ENCODE measurements at regions not wholly inside any gene's neighbourhood (a gene's known extent, or its start where the extent isn't known, plus 50 kb on each side); places are given as distances from the start of the nearest gene placed in this dataset.
"Not testable (repeated sequence)": the region's sequence is repeated elsewhere in the genome, so short reads cannot be mapped to it uniquely, and the experiment has no call there.

DNA sequence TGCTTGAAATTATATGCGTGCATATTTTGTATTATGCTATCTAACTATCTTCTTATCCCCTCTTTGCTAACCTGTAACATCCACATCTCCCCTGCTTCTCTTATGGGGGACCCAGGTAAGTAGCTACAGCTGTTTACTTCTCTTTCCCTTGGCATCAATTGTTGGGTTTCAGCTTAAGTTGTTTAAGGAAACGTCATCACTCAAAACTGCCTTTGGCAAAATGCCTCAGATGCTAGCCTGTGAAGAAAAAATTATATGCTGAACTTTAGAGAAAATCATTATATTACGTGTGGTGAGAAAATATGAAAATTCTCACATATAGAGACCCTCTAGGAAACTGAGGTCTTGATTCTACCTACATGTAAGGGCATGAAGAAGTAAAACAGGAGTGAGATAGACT is 447.0 kb upstream of the NECTIN3 start:
- H3K27ac ChIP-seq: no peak overlapping the region

DNA sequence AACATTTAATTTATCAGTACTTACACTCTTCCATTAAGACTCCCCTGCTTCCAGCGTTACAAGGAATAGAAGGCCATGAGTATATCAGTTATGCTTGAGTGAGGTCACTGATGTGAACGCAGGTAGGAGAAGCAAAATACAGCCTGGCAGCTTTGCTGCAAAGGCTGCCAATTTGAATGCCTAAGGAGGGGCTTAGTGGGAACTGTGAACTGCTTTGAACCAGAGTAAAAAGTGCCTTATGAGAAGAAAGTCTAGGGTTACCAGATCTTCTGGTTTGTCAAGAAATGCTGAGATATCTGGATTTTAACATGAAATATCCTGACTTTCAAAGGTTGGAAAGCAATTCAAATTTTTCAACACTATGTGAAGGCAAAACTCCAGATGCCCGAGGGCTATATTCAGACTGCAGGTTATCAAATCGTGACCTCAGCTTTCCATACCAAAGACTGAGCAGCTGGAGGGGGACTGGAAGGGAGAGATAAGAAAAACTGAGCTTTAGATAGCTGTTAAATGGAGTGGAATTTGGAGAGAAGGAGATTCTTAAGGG is 446.3 kb upstream of the NECTIN3 start:
- DNase-seq (ENCODE audit: low read depth, low spot score): no peak
- no peak overlapping the region for H3K27ac ChIP-seq
- no peaks in the 10 kb centered on the region for H3K9me3 ChIP-seq (ENCODE audit: low read depth, low read length)
- H3K9ac ChIP-seq (ENCODE audit: insufficient read length): no peak overlapping the region
- H3K4me3 ChIP-seq: no peak overlapping the region
- TF ChIP-seq POLR2AphosphoS5 (IDR thresholded peaks at IDR 0.05; ENCODE audit: borderline replicate concordance, low read depth, low read length): no peak
- no peaks in the 10 kb centered on the region for H3K36me3 ChIP-seq (ENCODE audit: insufficient read depth, low read length)

More for the DNA sequence above, 447.0 kb upstream of the NECTIN3 start:
- TF ChIP-seq FOXP2 (optimal IDR thresholded peaks at IDR 0.05; ENCODE audit: control extremely low read depth, extremely low read length, insufficient read depth) (no peak), POLR2AphosphoS5 (IDR thresholded peaks at IDR 0.05; ENCODE audit: borderline replicate concordance, low read depth, low read length) (no peak), EZH2 (IDR thresholded peaks at IDR 0.05) (no peak)
- no peak overlapping the region for H3K4me3 ChIP-seq
- no peaks in the 10 kb centered on the region for H3K36me3 ChIP-seq (ENCODE audit: insufficient read depth, low read length)
- H3K9me3 ChIP-seq (ENCODE audit: low read depth, low read length): no peaks in the 10 kb centered on the region
- DNase-seq (ENCODE audit: low read depth, low spot score): no peak
- no peak overlapping the region for H3K9ac ChIP-seq (ENCODE audit: insufficient read length)

DNA sequence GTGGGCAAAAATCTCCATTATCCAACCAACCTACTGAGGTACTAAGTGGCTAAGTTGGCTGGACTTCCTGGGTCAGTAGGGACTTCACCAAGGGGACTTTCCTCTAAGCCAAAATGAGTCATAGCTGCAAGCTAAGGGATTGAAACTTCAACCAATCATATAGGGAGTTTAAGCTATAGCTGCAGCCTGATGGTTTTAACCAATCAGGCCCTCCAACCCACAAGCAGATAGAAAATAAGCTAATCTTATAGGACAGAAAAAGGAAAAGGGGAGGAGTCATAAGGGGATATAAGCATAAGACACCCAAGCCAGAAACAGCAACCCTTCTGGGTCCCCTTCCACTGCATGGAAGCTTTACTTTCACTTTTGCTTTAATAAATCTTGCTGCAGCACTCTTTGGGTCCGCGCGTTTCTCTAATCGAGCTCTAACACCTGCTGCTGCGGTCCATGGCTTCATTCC is 444.9 kb upstream of the NECTIN3 start:
- not testable (repeated sequence) for H3K4me3 ChIP-seq; H3K27ac ChIP-seq; DNase-seq (ENCODE audit: low read depth, low spot score); H3K9me3 ChIP-seq (ENCODE audit: low read depth, low read length); H3K9ac ChIP-seq (ENCODE audit: insufficient read length); H3K36me3 ChIP-seq (ENCODE audit: insufficient read depth, low read length)

DNA sequence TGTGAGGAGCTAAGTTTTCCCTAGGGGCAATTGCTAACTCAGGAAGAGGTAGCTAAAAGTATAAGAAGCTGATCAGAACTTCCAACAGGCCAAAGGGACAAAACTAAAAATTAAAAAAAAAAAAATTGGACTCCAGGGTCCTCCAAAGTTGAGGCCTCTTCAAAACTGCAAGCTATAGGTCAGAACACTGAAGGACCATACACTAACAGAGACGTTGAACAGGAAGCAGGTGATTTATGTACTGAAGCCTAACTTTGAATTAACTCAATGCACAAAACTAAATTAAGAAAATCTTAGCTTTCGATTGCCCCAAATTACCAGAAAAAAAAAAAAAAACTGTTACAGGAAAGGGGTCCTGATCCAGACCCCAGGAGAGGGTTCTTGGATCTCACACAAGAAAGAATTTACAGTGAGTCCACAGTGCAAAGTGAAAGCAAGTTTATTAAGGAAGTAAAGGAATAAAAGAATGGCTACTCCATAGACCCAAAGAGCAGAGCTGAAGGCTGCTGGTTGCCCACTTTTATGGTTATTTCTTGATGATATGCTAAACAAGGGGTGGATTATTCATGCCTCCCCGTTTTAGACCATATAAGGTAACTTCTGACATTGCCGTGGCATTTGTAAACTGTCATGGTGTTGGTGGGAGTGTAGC is 442.8 kb upstream of the NECTIN3 start:
- no peak for TF ChIP-seq EZH2 (IDR thresholded peaks at IDR 0.05)
- no peak for TF ChIP-seq FOXP2 (optimal IDR thresholded peaks at IDR 0.05; ENCODE audit: control extremely low read depth, extremely low read length, insufficient read depth)
- TF ChIP-seq POLR2AphosphoS5 (IDR thresholded peaks at IDR 0.05; ENCODE audit: borderline replicate concordance, low read depth, low read length): no peak
- H3K4me3 ChIP-seq: no peak overlapping the region
- H3K9ac ChIP-seq (ENCODE audit: insufficient read length): no peak overlapping the region
- H3K36me3 ChIP-seq (ENCODE audit: insufficient read depth, low read length): no peaks in the 10 kb centered on the region
- no peak overlapping the region for H3K27ac ChIP-seq
- no peak for DNase-seq (ENCODE audit: low read depth, low spot score)
- no peaks in the 10 kb centered on the region for H3K9me3 ChIP-seq (ENCODE audit: low read depth, low read length)

DNA sequence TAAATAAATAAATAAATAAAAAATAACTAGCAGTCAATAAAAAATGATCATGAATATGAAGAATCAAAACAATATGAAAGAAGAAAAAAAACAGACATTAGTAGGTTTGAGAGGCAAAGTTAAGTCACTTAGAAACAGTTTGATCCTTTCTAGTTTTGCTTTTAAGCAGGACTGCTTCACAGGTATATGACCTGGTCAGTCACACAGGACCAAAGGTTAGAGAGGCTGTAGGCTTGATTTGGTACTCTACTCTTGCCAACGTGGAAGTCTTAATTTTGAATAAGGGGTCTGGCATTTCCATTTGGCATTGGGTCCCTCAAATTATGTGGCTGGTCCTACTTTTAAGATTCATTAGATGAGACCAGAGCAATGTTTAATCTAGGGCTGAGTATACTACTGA is 441.7 kb upstream of the NECTIN3 start:
- Histone ChIP-seq H3K27ac (no peak overlapping the region), H3K9ac (ENCODE audit: insufficient read length) (no peak overlapping the region), H3K36me3 (ENCODE audit: insufficient read depth, low read length) (no peaks in the 10 kb centered on the region), H3K4me3 (no peak overlapping the region), H3K9me3 (ENCODE audit: low read depth, low read length) (no peaks in the 10 kb centered on the region)
- no peak for DNase-seq (ENCODE audit: low read depth, low spot score)
- TF ChIP-seq EZH2 (IDR thresholded peaks at IDR 0.05) (no peak), FOXP2 (optimal IDR thresholded peaks at IDR 0.05; ENCODE audit: control extremely low read depth, extremely low read length, insufficient read depth) (no peak), POLR2AphosphoS5 (IDR thresholded peaks at IDR 0.05; ENCODE audit: borderline replicate concordance, low read depth, low read length) (no peak)

DNA sequence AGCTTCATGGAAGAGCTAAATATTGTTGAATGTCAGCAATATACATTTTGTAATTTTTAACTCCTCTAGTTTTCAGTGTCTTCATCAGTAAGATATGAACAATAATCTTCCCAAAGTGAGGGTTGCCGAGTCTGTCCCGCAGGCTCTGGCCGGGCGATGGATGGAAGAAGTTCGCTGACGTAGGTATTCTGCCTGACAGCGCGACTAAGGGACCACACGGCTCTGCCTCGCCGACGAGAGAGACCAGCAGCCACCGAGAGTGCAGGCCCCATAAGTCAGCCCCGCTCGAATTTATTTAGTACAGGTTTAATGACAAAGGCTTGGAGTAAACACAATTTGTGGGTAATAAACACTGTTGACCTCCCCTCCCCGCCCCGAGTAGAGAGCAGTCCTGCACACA is 427.4 kb upstream of the NECTIN3 start:
- Histone ChIP-seq H3K9me3 (ENCODE audit: low read depth, low read length) (no peaks in the 10 kb centered on the region), H3K27ac (no peak overlapping the region), H3K9ac (ENCODE audit: insufficient read length) (no peak overlapping the region), H3K4me3 (no peak overlapping the region), H3K36me3 (ENCODE audit: insufficient read depth, low read length) (no peaks in the 10 kb centered on the region)
- TF ChIP-seq POLR2AphosphoS5 (IDR thresholded peaks at IDR 0.05; ENCODE audit: borderline replicate concordance, low read depth, low read length) (no peak), FOXP2 (optimal IDR thresholded peaks at IDR 0.05; ENCODE audit: control extremely low read depth, extremely low read length, insufficient read depth) (no peak), EZH2 (IDR thresholded peaks at IDR 0.05) (no peak)
- DNase-seq (ENCODE audit: low read depth, low spot score): no peak

DNA sequence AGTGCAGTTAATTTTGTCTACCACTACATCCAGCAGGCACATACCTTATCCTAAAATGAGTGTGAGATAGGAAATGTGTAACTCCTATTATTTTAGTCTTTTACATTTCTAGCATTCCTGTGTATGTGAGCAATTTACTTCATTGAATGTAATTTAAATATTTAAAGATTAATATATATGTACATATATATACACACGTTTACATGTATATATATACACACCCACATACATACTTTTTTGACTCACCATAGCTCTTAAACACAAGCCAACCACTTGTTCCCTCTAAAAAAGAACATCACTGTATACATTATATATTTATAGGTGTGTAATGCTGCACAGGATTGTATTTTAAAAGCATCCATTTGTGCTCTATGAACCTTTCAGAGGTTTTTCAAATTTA is 425.6 kb upstream of the NECTIN3 start:
- TF ChIP-seq POLR2AphosphoS5 (IDR thresholded peaks at IDR 0.05; ENCODE audit: borderline replicate concordance, low read depth, low read length): no peak
- TF ChIP-seq EZH2 (IDR thresholded peaks at IDR 0.05): no peak
- no peak for TF ChIP-seq FOXP2 (optimal IDR thresholded peaks at IDR 0.05; ENCODE audit: control extremely low read depth, extremely low read length, insufficient read depth)
- H3K27ac ChIP-seq: no peak overlapping the region
- H3K36me3 ChIP-seq (ENCODE audit: insufficient read depth, low read length): no peaks in the 10 kb centered on the region
- no peak overlapping the region for H3K9ac ChIP-seq (ENCODE audit: insufficient read length)
- no peak for DNase-seq (ENCODE audit: low read depth, low spot score)
- no peaks in the 10 kb centered on the region for H3K9me3 ChIP-seq (ENCODE audit: low read depth, low read length)
- no peak overlapping the region for H3K4me3 ChIP-seq

DNA sequence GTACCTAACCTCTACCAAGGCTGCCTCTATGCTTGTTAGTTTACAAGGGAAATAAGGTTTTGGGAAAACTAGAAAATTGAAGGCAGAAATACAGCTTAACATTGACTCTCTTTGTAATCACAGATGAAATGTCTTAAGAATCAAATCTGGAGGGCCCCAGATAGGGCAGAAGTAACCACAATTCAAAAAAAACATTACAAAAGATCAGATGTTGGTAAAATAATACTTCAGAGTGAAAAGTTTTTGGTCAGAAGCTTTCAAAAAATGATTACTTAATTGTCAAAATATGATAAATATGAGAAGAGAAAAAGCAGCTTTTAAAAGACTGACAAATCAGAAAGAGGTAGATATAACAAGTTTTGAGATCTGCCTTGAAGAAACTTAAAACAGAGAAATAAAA is 425.1 kb upstream of the NECTIN3 start:
- no peak for DNase-seq (ENCODE audit: low read depth, low spot score)
- Histone ChIP-seq H3K9ac (ENCODE audit: insufficient read length) (no peak overlapping the region), H3K4me3 (no peak overlapping the region), H3K27ac (no peak overlapping the region), H3K36me3 (ENCODE audit: insufficient read depth, low read length) (no peaks in the 10 kb centered on the region), H3K9me3 (ENCODE audit: low read depth, low read length) (no peaks in the 10 kb centered on the region)
- TF ChIP-seq EZH2 (IDR thresholded peaks at IDR 0.05) (no peak), POLR2AphosphoS5 (IDR thresholded peaks at IDR 0.05; ENCODE audit: borderline replicate concordance, low read depth, low read length) (no peak), FOXP2 (optimal IDR thresholded peaks at IDR 0.05; ENCODE audit: control extremely low read depth, extremely low read length, insufficient read depth) (no peak)

DNA sequence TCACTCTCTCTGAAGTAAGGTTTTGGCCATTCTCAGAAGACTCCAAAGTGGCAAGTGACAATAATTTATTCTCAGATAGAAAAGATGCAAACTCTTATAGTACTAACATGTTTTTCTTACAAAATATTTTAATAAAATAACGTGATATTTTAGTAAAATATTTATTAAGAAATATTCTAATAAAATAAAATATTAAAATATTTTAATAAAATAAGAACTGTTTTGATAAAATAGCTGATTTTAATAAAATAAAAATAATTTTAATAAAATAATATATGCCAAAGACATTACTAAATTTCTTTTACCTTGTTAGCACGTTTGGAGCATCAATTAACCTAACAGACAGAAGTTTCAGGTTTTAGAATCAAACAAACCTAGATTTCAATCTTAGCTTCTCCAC is 424.0 kb upstream of the NECTIN3 start:
- no peak for DNase-seq (ENCODE audit: low read depth, low spot score)
- Histone ChIP-seq H3K27ac (no peak overlapping the region), H3K9ac (ENCODE audit: insufficient read length) (no peak overlapping the region), H3K36me3 (ENCODE audit: insufficient read depth, low read length) (no peaks in the 10 kb centered on the region), H3K9me3 (ENCODE audit: low read depth, low read length) (no peaks in the 10 kb centered on the region), H3K4me3 (no peak overlapping the region)
- TF ChIP-seq FOXP2 (optimal IDR thresholded peaks at IDR 0.05; ENCODE audit: control extremely low read depth, extremely low read length, insufficient read depth) (no peak), POLR2AphosphoS5 (IDR thresholded peaks at IDR 0.05; ENCODE audit: borderline replicate concordance, low read depth, low read length) (no peak), EZH2 (IDR thresholded peaks at IDR 0.05) (no peak)

Measured in SK-N-MC (cell line).